Colonic mucosa (tissue), 4 donors: ENCODE measurements at regions not wholly inside any gene's neighbourhood (a gene's known extent, or its start where the extent isn't known, plus 50 kb on each side); places are given as distances from the start of the nearest gene placed in this dataset.

Experiments used
- DNase-seq: peaks from one replicate; pipeline ENCODE4 v3.0.0-alpha.2; 2020
- H3K27ac ChIP-seq: fragments of 200-600 bp; one replicate; pipeline ENCODE4 v1.8.0; 2021
- H3K27me3 ChIP-seq: fragments of 200-600 bp; one replicate; pipeline ENCODE4 v1.8.0; 2021
- H3K36me3 ChIP-seq: fragments of 200-600 bp; one replicate; pipeline ENCODE4 v1.8.0; 2021
- H3K4me1 ChIP-seq: fragments of 200-600 bp; one replicate; pipeline ENCODE4 v1.8.0; 2021; ENCODE audit warnings: mild to moderate bottlenecking
- H3K4me3 ChIP-seq: fragments of 200-600 bp; one replicate; pipeline ENCODE4 v1.8.0; 2021
- H3K9ac ChIP-seq, 2 donors: one replicate each; pipeline ENCODE4 v1.7.0; 2013; ENCODE audit warnings: control low read depth in 2 of 2, low read depth in 2 of 2, low read length in 2 of 2
- H3K9me3 ChIP-seq: fragments of 200-600 bp; one replicate; pipeline ENCODE4 v1.8.0; 2021
- CTCF ChIP-seq: fragments of 200-600 bp; IDR thresholded peaks from one replicate; pipeline ENCODE4 v1.8.0; 2022; ENCODE audit warnings: antibody characterized with exemption, mild to moderate bottlenecking
- intact Hi-C: fragments of 100-400 bp; cut with DNase I; formaldehyde crosslinking; loops from one replicate; pipeline ENCODE4 v1.14.1; 2022
- donor health status: healthy.
- donor health status: DM: no; HTN: no; CAD: no.
- donor health status: DM: no; HTN: no; CAD: no.

- Histone ChIP-seq H3K27me3 (no peaks in the 10 kb centered on the region), H3K4me3 (no peak overlapping the region), H3K4me1 (no peaks in the 10 kb centered on the region), H3K36me3 (no peaks in the 10 kb centered on the region), H3K9me3 (no peaks in the 10 kb centered on the region), H3K27ac (no peak overlapping the region), H3K9ac (no peak overlapping the region)
- intact Hi-C loops, result no loop called here
- no peak for TF ChIP-seq CTCF
- DNase-seq, result no peak
Measured at GRCh38 chr2:11101430-11101829, 53.8 kb upstream of the SLC66A3 start.

- no peak for TF ChIP-seq CTCF
- no peak overlapping the region for H3K4me3 ChIP-seq
- no peaks in the 10 kb centered on the region for H3K36me3 ChIP-seq
- H3K27me3 ChIP-seq, result no peaks in the 10 kb centered on the region
- DNase-seq, result no peak
- intact Hi-C loops, result no loop called here
- H3K9ac ChIP-seq, result no peak overlapping the region
- H3K27ac ChIP-seq, result no peak overlapping the region
- H3K9me3 ChIP-seq, result no peaks in the 10 kb centered on the region
- no peaks in the 10 kb centered on the region for H3K4me1 ChIP-seq
Measured at GRCh38 chr2:11102466-11102865, 52.8 kb upstream of the SLC66A3 start.

GRCh38 chr2:11102956-11103860 is 52.1 kb upstream of the SLC66A3 start:
- H3K27ac ChIP-seq, result no peak overlapping the region
- no peak for TF ChIP-seq CTCF
- H3K4me1 ChIP-seq, result no peaks in the 10 kb centered on the region
- H3K27me3 ChIP-seq, result no peaks in the 10 kb centered on the region
- H3K4me3 ChIP-seq, result no peak overlapping the region
- no peaks in the 10 kb centered on the region for H3K9me3 ChIP-seq
- no peaks in the 10 kb centered on the region for H3K36me3 ChIP-seq
- DNase-seq, result no peak
- intact Hi-C loops, result no loop called here
- no peak overlapping the region for H3K9ac ChIP-seq

- no peaks in the 10 kb centered on the region for H3K4me1 ChIP-seq
- intact Hi-C loops, result no loop called here
- no peaks in the 10 kb centered on the region for H3K9me3 ChIP-seq
- no peaks in the 10 kb centered on the region for H3K27me3 ChIP-seq
- TF ChIP-seq CTCF, result no peak
- H3K4me3 ChIP-seq, result no peak overlapping the region
- no peak for DNase-seq
- H3K9ac ChIP-seq, result no peak overlapping the region
- no peaks in the 10 kb centered on the region for H3K36me3 ChIP-seq
- no peak overlapping the region for H3K27ac ChIP-seq
Measured at GRCh38 chr2:11103984-11104793, 51.1 kb upstream of the SLC66A3 start.

GRCh38 chr2:11104794-11105660 is 50.2 kb upstream of the SLC66A3 start:
- Histone ChIP-seq H3K27me3 (no peaks in the 10 kb centered on the region), H3K9me3 (no peaks in the 10 kb centered on the region), H3K27ac (no peak overlapping the region), H3K36me3 (no peaks in the 10 kb centered on the region), H3K9ac (no peak overlapping the region), H3K4me3 (no peak overlapping the region), H3K4me1 (no peaks in the 10 kb centered on the region)
- no peak for TF ChIP-seq CTCF
- no peak for DNase-seq
- intact Hi-C loops, result no loop called here
